ENCODE measurements at regions not wholly inside any gene's neighbourhood (a gene's known extent, or its start where the extent isn't known, plus 50 kb on each side); places are given as distances from the start of the nearest gene placed in this dataset.

DNA sequence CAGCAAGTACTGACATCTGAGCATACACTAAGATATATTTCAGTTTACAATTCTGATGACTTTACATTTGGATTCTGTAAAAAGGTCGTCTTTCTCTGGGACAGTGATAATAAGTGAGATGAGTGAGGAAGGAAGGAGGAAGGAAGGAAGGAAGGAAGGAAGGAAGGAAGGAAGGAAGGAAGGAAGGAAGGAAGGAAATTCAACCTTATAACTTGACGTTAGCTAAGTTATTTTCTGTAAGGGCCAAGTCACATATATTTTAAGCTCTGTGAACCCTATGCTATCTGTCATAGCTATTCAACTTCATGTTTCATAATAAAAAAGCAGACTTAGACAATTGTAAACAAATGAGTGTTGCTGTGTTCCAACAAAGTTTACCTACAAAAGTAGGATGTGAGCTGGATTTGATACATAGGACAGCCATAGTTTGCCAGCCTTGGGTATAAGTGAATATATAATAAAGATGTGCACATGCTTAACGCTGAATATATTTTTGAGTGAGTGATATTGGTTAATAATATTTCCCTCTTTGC, 753.0 kb upstream of the NDST4 start:
- Histone ChIP-seq H2AFZ (ENCODE audit: low read length, unreplicated experiment) (no peak overlapping the region), H3K27ac (ENCODE audit: low read depth, low read length) (no peak overlapping the region), H3K79me2 (ENCODE audit: control insufficient read depth, insufficient read depth, low read length, unreplicated experiment) (no peaks in the 10 kb centered on the region), H3K27me3 (ENCODE audit: insufficient read depth, low read length) (no peaks in the 10 kb centered on the region), H3K36me3 (ENCODE audit: insufficient read depth, low read length) (no peaks in the 10 kb centered on the region), H3K4me3 (ENCODE audit: low read depth, low read length) (no peak overlapping the region), H3K4me1 (ENCODE audit: control insufficient read depth, insufficient read depth, low read length, unreplicated experiment) (no peaks in the 10 kb centered on the region)

- no peaks in the 10 kb centered on the region for H3K4me1 ChIP-seq (ENCODE audit: control insufficient read depth, insufficient read depth, low read length, unreplicated experiment)
- no peaks in the 10 kb centered on the region for H3K27me3 ChIP-seq (ENCODE audit: insufficient read depth, low read length)
- no peak overlapping the region for H3K27ac ChIP-seq (ENCODE audit: low read depth, low read length)
- no peak overlapping the region for H3K4me3 ChIP-seq (ENCODE audit: low read depth, low read length)
- no peaks in the 10 kb centered on the region for H3K79me2 ChIP-seq (ENCODE audit: control insufficient read depth, insufficient read depth, low read length, unreplicated experiment)
- H3K36me3 ChIP-seq (ENCODE audit: insufficient read depth, low read length): no peaks in the 10 kb centered on the region
- no peak overlapping the region for H2AFZ ChIP-seq (ENCODE audit: low read length, unreplicated experiment)
Observed at GRCh38 chr4:115865736-115866135, 752.3 kb upstream of the NDST4 start.

DNA sequence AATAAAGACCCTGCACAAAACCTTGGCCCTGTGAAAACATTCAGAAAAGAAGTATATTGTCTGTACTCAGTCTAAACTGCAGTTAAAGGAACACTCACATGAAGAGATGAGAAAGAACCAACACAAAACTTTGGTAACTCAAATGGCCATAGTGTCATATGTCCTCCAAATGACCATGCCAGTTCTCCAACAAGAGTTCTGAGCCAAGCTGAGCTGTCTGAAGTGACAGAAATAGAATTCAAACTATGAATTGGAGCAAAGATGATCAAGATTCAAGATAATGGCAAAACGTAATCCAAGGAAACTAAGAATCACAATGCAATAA, 739.3 kb upstream of the NDST4 start:
- Histone ChIP-seq H3K4me3 (ENCODE audit: low read depth, low read length) (no peak overlapping the region), H2AFZ (ENCODE audit: low read length, unreplicated experiment) (no peak overlapping the region), H3K79me2 (ENCODE audit: control insufficient read depth, insufficient read depth, low read length, unreplicated experiment) (no peaks in the 10 kb centered on the region), H3K36me3 (ENCODE audit: insufficient read depth, low read length) (no peaks in the 10 kb centered on the region), H3K27me3 (ENCODE audit: insufficient read depth, low read length) (no peaks in the 10 kb centered on the region), H3K4me1 (ENCODE audit: control insufficient read depth, insufficient read depth, low read length, unreplicated experiment) (no peaks in the 10 kb centered on the region), H3K27ac (ENCODE audit: low read depth, low read length) (no peak overlapping the region)

DNA sequence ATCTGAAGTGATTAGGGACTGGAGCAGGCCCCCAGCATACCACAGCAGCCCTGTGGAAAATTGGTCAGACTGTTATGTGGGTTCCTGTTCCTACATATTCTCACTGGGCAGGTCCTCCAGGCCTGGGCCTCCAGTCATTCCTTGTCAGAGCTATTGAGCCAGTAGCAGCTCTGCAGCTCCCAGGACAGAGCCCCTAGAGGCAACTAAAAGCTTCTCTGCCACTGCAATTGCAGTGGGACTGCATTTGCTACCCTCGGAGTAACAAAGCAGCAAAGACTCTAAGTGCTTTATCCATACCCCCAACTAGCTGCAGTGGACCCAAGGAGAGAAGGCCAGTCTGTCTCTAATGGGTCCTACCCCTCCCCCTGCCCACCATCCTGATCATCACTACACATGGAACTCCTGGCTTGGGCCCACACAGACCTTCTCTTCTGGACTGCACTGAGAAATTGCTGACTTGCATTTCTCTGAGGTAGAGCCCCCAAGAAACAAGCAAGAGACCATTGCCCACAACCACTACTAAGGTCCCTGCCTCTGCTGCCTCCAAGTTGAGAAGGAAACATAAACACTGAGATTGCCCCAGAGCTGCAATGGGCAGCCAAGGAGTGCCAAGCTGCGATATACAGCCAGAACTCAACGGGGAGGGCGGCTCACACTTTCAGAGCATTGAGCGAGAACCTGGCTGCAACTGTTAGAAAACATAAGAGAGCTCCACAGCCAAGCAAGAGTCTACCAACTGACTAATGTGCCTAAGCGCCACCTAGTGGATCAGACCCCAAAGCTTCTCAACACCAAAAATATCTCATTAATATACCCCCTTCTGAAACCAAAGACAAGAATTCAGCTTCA, 738.7 kb upstream of the NDST4 start:
- H3K79me2 ChIP-seq (ENCODE audit: control insufficient read depth, insufficient read depth, low read length, unreplicated experiment): no peaks in the 10 kb centered on the region
- H3K4me3 ChIP-seq (ENCODE audit: low read depth, low read length): no peak overlapping the region
- H3K27ac ChIP-seq (ENCODE audit: low read depth, low read length): no peak overlapping the region
- no peak overlapping the region for H2AFZ ChIP-seq (ENCODE audit: low read length, unreplicated experiment)
- no peaks in the 10 kb centered on the region for H3K36me3 ChIP-seq (ENCODE audit: insufficient read depth, low read length)
- H3K27me3 ChIP-seq (ENCODE audit: insufficient read depth, low read length): no peaks in the 10 kb centered on the region
- no peaks in the 10 kb centered on the region for H3K4me1 ChIP-seq (ENCODE audit: control insufficient read depth, insufficient read depth, low read length, unreplicated experiment)

DNA sequence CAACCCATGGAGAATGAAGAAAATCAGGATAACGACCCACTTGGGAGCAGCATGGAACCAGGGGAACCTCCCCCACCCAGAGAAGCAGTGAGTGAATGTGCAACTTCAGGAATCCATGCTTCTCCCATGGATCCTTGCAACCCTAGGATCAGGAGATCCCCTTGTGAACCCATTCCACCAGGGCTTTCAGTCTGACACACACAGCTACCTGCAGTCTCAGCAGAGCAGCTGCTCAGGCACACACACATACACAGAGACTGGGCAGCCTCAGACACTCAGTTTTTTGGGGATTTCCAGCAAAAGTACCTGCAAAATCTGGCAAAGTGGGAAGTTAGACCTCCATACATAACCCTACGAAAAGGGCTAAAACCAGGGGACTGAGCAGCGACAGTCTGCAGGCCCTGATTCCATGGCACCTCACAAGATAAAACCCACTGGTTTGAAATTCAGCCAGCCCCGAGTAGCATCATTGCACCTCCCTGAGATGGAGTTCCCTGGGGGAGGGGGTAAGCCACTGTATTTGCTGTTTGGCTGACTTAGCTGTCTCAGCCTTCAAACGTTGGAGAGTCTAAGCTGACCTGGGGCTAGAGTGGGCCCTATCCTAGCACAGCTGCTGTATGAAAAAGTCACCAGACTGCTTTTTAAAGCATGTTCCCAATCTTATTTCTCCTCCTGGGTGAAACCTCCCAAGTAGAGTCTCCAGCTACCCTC, 737.5 kb upstream of the NDST4 start:
- Histone ChIP-seq H3K4me3 (ENCODE audit: low read depth, low read length) (no peak overlapping the region), H2AFZ (ENCODE audit: low read length, unreplicated experiment) (no peak overlapping the region), H3K36me3 (ENCODE audit: insufficient read depth, low read length) (no peaks in the 10 kb centered on the region), H3K27ac (ENCODE audit: low read depth, low read length) (no peak overlapping the region), H3K4me1 (ENCODE audit: control insufficient read depth, insufficient read depth, low read length, unreplicated experiment) (no peaks in the 10 kb centered on the region), H3K79me2 (ENCODE audit: control insufficient read depth, insufficient read depth, low read length, unreplicated experiment) (no peaks in the 10 kb centered on the region), H3K27me3 (ENCODE audit: insufficient read depth, low read length) (no peaks in the 10 kb centered on the region)

- H3K27me3 ChIP-seq (ENCODE audit: insufficient read depth, low read length): no peaks in the 10 kb centered on the region
- no peak overlapping the region for H3K27ac ChIP-seq (ENCODE audit: low read depth, low read length)
- no peak overlapping the region for H3K4me3 ChIP-seq (ENCODE audit: low read depth, low read length)
- no peak overlapping the region for H2AFZ ChIP-seq (ENCODE audit: low read length, unreplicated experiment)
- no peaks in the 10 kb centered on the region for H3K4me1 ChIP-seq (ENCODE audit: control insufficient read depth, insufficient read depth, low read length, unreplicated experiment)
- no peaks in the 10 kb centered on the region for H3K36me3 ChIP-seq (ENCODE audit: insufficient read depth, low read length)
- H3K79me2 ChIP-seq (ENCODE audit: control insufficient read depth, insufficient read depth, low read length, unreplicated experiment): no peaks in the 10 kb centered on the region
Observed at GRCh38 chr4:115844180-115844579, 730.8 kb upstream of the NDST4 start.

DNA sequence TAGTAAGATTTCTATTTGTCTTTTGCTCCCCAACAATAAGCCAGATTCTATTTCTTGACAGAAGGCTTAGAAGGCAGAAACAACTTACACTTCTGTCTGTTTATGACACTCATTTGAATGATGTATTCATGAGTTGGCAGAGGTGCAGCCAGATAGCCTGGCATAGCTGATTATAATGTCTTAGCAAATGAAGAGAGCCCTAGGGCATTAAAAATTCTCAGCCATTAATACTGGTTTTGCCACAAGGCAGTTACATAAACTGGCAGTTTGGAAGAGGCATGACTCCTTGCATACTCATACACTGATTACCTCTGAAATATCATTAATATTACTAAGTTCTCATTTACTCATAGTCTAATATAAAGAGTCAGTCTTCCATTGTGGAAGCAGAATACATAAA, 728.5 kb upstream of the NDST4 start:
- H3K79me2 ChIP-seq (ENCODE audit: control insufficient read depth, insufficient read depth, low read length, unreplicated experiment): no peaks in the 10 kb centered on the region
- no peaks in the 10 kb centered on the region for H3K36me3 ChIP-seq (ENCODE audit: insufficient read depth, low read length)
- H3K27ac ChIP-seq (ENCODE audit: low read depth, low read length): no peak overlapping the region
- no peaks in the 10 kb centered on the region for H3K4me1 ChIP-seq (ENCODE audit: control insufficient read depth, insufficient read depth, low read length, unreplicated experiment)
- H3K27me3 ChIP-seq (ENCODE audit: insufficient read depth, low read length): no peaks in the 10 kb centered on the region
- H2AFZ ChIP-seq (ENCODE audit: low read length, unreplicated experiment): no peak overlapping the region
- no peak overlapping the region for H3K4me3 ChIP-seq (ENCODE audit: low read depth, low read length)

GRCh38 chr4:115834441-115834840, 721.0 kb upstream of the NDST4 start:
- Histone ChIP-seq H3K4me3 (ENCODE audit: low read depth, low read length) (no peak overlapping the region), H3K27me3 (ENCODE audit: insufficient read depth, low read length) (no peaks in the 10 kb centered on the region), H3K36me3 (ENCODE audit: insufficient read depth, low read length) (no peaks in the 10 kb centered on the region), H3K27ac (ENCODE audit: low read depth, low read length) (no peak overlapping the region), H2AFZ (ENCODE audit: low read length, unreplicated experiment) (no peak overlapping the region), H3K4me1 (ENCODE audit: control insufficient read depth, insufficient read depth, low read length, unreplicated experiment) (no peaks in the 10 kb centered on the region), H3K79me2 (ENCODE audit: control insufficient read depth, insufficient read depth, low read length, unreplicated experiment) (no peaks in the 10 kb centered on the region)

DNA sequence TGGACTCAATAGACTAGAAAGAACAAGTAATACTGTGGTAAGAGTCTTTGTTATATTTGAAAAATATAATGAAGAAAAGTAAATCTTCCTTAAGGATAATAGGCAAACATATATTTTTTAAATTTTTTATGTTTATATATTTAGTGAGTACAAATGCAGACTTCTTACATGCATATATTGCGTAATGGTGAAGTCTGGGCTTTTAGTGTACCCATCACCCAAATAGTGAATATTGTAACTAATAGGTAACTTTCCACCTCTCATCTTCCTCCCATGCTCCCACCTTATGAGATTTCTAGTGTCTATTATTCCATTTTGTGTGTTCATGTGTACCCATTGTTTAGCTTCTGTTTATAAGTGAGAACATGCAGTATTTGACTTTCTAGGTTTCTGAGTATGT, 711.2 kb upstream of the NDST4 start:
- H2AFZ ChIP-seq (ENCODE audit: low read length, unreplicated experiment): no peak overlapping the region
- no peaks in the 10 kb centered on the region for H3K4me1 ChIP-seq (ENCODE audit: control insufficient read depth, insufficient read depth, low read length, unreplicated experiment)
- H3K4me3 ChIP-seq (ENCODE audit: low read depth, low read length): no peak overlapping the region
- H3K27ac ChIP-seq (ENCODE audit: low read depth, low read length): no peak overlapping the region
- no peaks in the 10 kb centered on the region for H3K36me3 ChIP-seq (ENCODE audit: insufficient read depth, low read length)
- no peaks in the 10 kb centered on the region for H3K79me2 ChIP-seq (ENCODE audit: control insufficient read depth, insufficient read depth, low read length, unreplicated experiment)
- no peaks in the 10 kb centered on the region for H3K27me3 ChIP-seq (ENCODE audit: insufficient read depth, low read length)

GRCh38 chr4:115803825-115804224, 690.4 kb upstream of the NDST4 start:
- Histone ChIP-seq H3K27me3 (ENCODE audit: insufficient read depth, low read length) (no peaks in the 10 kb centered on the region), H3K4me3 (ENCODE audit: low read depth, low read length) (no peak overlapping the region), H3K4me1 (ENCODE audit: control insufficient read depth, insufficient read depth, low read length, unreplicated experiment) (no peaks in the 10 kb centered on the region), H3K27ac (ENCODE audit: low read depth, low read length) (no peak overlapping the region), H3K36me3 (ENCODE audit: insufficient read depth, low read length) (no peaks in the 10 kb centered on the region), H3K79me2 (ENCODE audit: control insufficient read depth, insufficient read depth, low read length, unreplicated experiment) (no peaks in the 10 kb centered on the region), H2AFZ (ENCODE audit: low read length, unreplicated experiment) (no peak overlapping the region)

DNA sequence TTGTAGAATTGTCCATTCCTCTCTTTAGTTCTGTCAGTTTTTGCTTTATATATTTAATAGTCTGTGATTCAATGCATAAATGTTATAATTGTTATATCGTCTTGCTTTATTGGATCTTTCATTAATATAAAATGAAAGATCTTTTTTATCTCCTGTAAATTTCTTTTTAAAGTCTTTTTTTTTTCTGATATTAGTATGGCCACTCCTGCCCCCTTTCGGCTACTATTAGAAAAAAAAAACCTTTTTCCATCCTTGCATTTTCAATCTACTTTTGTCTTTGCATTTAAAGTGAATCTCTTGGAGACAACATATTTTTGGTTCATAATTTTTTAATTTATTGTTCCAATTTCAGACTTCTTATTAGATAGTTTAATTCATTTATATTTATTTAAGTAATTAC, 677.4 kb upstream of the NDST4 start:
- Histone ChIP-seq H3K4me3 (ENCODE audit: low read depth, low read length) (no peak overlapping the region), H3K36me3 (ENCODE audit: insufficient read depth, low read length) (no peaks in the 10 kb centered on the region), H2AFZ (ENCODE audit: low read length, unreplicated experiment) (no peak overlapping the region)

More for the DNA sequence above, 677.4 kb upstream of the NDST4 start:
- Histone ChIP-seq H3K27ac (ENCODE audit: low read depth, low read length) (no peak overlapping the region), H3K79me2 (ENCODE audit: control insufficient read depth, insufficient read depth, low read length, unreplicated experiment) (no peaks in the 10 kb centered on the region), H3K27me3 (ENCODE audit: insufficient read depth, low read length) (no peaks in the 10 kb centered on the region), H3K4me1 (ENCODE audit: control insufficient read depth, insufficient read depth, low read length, unreplicated experiment) (no peaks in the 10 kb centered on the region)

Measured in ACC112 (cell line).